Pons (tissue), 1 donor: ENCODE measurements at regions not wholly inside any gene's neighbourhood (a gene's known extent, or its start where the extent isn't known, plus 50 kb on each side); places are given as distances from the start of the nearest gene placed in this dataset.
"Not testable (repeated sequence)": the region's sequence is repeated elsewhere in the genome, so short reads cannot be mapped to it uniquely, and the experiment has no call there.

ENCODE experiments used
- DNase-seq: peaks from one replicate; pipeline ENCODE4 v3.0.0-alpha.2; 2016; ENCODE audit warnings: low spot score

DNA sequence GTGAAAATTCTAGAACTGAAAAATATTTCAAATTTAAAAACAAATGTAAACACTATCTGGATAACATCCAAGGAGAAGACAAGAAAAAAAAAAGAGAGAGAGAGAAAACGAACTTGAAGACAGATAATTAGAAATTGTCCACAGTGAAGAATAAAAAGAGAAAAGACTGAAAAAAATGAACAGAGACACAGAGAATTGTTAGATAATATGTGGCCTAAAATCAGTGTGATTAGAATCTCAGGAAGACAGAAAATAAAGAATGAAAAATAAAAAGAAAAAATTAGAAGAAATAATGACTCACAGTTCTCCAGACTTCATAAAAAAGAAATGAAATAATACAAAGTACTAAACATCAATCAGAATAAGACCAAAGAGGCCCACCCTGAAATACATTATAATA lies 1209.3 kb downstream of the FSCB start:
- DNase-seq, result no peak

DNA sequence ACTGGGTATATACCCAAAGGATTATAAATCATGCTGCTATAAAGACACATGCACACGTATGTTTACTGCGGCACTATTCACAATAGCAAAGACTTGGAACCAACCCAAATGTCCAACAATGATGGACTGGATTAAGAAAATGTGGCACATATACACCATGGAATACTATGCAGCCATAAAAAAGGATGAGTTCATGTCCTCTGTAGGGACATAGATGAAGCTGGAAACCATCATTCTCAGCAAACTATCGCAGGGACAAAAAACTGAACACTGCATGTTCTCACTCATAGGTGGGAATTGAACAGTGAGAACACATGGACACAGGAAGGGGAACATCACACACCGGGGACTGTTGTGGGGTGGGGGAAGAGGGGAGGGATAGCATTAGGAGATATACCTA lies 1211.0 kb downstream of the FSCB start:
- not testable (repeated sequence) for DNase-seq

DNA sequence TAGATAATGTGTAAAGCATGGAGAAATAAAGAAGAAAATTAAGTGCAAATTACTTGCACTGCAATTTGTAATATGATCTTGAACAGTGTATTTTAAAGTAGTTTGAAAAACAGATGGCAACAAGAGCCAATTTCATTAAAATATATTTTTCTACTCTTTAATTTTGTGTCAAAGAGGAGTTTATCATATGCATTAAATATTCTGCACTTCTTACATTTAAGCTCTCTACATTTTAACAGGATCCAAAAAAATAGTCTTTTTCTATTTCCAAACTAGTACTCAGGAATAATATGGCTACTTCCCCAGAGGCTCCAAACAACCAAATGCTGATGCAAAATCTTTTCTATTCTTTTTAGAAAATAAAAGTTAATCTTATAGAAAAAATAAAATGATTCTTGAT lies 1221.5 kb downstream of the FSCB start:
- no peak for DNase-seq

DNA sequence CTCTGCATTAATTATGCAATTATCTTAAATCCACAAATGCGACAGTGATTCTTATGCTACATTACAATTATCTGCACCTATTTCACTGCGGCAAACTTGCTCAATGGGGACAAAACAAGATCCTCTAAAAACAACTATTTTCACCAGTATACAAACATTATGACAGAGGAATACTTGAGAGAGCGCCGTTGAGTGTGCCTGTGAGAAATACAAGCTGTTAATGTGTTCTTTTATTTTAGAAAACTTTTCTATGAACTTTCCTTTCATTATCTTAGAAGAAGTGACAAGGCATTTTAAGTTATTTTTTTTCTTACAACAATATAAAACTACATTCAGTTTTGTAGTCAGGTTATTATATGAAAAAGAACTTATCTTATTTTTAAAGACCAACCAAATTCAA lies 1247.0 kb downstream of the FSCB start:
- no peak for DNase-seq

DNA sequence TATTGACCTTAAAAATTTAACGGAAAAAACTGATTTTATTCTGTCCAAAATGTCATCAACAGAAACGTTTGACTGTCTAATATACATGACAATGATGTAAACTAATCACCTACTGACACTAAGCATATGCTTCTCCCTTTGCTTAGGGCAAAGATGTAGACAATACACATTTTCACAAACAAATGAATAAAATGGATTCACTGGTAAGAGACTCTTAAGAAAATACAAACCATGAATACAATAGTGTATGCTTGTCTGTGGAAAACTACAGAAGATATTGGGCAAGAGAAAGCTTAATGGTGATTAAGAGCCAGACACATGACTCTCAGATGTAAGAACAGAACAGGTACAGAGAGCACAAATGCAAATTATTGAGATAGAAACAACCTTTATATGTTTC lies 1248.7 kb downstream of the FSCB start:
- no peak for DNase-seq

DNA sequence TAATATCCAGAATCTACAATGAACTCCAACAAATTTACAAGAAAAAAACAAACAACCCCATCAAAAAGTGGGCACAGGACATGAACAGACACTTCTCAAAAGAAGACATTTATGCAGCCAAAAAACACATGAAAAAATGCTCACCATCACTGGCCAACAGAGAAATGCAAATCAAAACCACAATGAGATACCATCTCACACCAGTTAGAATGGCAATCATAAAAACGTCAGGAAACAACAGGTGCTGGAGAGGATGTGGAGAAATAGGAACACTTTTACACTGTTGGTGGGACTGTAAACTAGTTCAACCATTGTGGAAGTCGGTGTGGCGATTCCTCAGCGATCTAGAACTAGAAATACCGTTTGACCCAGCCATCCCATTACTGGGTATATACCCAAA lies 1250.1 kb downstream of the FSCB start:
- DNase-seq, result not testable (repeated sequence)

DNA sequence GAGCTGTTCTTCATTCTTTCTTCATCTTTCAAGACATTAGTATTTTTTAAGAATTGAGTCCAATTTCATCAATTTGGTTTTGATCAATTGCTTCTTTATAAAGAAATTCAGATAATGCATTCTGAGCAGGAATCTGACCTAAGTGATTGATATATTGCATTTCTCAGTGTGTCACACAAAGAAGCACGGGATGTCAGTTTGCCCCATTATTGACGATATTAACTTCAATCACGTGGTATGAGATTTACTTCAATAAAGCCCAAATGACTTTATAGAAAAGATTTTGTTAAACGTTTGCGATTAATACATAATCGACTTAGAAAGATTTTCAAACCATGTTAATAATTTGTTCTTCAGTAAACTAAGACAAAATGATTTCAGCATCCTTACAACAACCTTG lies 1254.2 kb downstream of the FSCB start:
- no peak for DNase-seq

DNA sequence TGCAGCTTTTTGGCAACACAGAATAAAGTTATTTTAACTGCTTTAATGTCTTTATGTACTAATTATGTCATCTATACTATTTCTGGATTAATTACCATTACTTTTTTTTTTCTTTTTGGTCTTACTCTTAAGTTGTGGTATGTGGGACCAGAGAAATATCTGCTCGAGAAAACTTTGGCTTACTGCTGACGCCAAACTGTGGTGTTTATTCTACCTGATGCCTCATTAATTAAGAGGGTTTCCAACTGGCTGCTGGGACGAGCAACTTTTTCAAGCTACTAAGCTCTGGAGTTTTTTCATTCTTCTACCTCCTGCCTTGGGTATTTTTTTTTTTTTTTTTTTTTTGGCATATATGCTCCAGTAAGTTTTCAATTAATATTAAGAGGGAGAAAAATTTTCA lies 1257.5 kb downstream of the FSCB start:
- no peak for DNase-seq

DNA sequence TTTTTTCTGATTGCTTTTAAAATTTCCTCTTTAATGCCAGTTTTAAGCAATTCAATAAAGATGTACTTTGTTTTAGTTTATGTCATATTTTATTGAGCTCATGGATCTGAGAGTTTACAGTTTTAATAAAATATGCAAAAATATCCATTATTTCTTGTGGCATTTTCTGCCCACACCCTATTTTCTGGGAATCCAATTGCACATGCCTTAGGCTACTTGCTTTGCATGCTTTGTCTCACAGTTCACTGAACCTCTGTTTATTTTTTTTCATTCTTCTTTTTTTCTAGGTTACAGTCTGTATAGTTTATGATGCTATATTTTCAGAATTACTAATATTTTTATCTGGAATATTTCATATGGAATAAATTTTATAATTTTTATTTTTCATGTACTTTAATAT lies 1258.0 kb downstream of the FSCB start:
- DNase-seq, result no peak

DNA sequence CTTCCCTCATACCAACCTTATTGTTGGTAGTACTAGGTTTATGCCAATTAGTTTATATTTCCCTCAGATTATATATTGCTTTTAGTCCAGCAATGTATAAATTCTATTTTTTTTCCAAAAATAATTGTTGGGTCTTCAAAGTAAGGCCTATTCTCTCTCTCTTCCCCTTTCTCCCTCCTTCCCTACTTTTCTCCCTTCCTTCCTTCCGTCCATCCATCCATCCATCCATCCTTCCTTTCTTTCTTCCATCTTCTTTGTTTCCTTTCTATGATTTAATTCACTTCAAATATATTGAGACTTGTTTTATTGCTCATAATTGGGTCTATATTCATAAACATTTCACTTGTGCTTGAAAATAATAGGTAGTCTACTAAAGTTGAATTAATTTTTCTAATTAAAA lies 1259.2 kb downstream of the FSCB start:
- no peak for DNase-seq

DNA sequence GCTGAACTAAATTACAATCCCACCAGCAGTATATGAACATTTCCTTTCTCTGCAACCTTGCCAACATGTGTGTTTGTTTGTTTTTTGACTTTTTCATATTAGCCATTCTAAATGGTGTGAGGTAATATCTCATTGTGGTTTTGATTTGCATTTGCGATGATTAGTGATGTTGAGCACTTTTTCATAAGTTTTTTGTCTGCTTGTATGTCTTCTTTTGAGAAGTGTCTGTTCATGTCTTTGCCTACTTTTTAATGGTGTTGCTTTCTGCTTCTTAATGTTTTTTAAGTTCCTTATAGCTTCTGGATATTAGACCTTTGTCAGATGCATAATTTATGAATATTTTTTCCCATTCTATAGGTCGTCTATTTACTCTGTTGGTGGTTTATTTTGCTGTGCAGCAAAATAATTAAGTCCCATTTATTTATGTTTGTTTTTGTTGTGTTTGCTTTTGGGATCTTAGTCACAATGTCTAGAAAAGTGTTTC lies 1262.9 kb downstream of the FSCB start:
- DNase-seq, result no peak

DNA sequence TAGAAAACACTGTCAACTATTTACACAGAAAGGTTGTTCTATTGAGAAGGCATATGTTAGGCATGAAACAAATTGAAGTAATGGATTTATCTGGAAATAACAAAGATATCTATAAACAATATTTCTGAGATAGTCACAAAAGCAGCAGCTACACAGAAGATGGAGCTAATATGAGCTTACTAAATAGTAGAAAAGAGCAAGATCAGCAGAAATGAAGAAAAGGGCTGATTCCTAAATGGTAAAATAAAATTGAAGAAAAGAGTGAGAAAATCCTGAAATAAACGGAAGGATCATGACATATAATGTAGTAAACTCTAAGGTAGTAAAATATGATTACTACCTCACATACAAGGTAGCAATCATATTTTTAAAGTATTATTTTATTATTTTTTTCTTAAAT lies 1263.9 kb downstream of the FSCB start:
- DNase-seq, result no peak

DNA sequence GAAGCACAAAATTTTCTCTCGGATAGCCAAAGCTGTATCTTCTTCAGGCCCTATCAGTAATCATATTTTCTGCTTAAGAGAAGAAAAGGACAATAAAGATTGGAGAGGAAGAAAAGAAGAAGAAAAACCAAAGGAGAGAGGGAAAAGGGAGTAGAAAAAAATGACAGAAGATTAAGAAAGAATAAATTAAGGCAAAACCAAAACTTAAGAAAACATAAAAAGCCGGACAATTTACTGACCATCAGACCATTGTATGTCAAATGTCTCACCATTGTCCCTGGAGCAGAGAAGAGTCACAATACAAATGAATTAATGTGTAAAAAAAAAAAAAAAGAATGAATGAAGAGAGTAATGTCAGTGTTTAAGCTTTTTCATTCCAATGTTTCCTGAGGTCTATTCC lies 1274.8 kb downstream of the FSCB start:
- DNase-seq, result no peak

DNA sequence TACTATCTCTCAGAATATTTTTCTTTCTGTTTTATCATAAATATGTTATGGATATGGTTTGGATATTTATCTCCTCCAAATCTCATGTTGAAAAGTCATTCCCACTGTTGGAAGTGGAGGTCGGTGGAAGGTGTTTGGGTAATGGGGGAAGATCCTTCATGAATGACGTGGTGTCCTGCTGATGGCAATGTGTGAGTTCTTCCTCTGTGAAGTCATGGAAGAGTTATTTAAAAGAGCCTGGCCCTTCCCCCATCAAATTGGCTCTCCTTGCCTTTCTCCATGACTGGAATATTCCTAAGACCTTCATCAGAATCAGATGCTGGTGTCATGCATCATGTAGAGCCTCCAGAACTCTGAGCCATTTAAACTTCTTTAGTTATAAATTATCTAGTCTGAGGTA lies 1291.6 kb downstream of the FSCB start:
- DNase-seq, result no peak

DNA sequence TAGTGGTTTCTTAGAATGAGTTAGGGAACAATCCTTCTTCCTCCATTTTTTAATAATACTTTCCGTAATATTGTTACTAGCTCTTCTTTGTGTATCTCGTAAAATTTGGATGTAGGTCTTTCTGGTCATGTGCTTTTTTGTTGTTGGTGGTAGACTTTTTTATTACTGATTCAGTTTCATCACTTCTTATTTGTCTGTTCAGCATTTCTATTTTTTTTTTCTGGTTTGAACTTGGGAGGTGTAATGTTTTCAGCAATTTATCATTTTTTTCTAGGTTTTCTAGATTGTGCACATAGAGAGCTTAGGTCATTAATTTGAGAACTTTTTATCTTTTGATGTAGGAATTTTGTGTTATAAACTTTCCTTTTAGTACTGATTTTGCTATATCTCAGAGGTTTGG lies 1299.9 kb downstream of the FSCB start:
- no peak for DNase-seq

DNA sequence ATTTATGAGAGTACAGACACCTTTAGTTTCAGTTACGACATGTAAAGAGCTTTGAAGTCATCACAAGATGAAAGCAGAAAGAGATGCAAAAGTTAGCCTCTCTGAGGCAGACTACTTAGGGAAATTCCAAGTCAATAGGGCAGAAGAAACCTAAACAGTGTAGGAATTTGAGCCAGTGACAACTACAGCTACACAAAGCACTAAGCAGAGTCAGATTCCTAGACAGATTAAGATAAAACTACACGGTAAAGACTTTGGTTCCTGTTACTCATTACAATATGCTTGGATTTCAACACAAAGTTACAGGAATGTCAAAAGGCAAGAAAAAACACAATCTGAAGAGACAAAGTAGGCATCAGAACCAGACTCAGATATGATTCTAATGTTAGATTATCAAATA lies 1302.3 kb downstream of the FSCB start:
- no peak for DNase-seq

DNA sequence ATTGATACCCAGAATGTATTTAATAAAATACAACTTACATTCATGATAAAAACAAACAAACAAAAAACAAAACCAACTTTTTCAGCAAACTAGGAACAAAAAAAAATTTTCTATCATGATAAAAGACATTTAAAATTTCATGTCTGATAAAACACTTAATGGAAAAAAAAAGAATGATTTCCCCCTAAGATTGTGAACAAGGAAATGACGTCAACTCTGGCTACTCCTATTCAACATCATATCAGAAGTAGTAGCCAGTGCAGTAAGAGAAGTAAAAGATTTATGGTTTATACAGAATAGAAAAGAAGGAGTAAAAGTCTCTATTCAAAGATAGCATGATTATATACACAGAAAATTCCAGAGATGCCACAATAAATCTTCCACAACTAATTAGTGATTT lies 1306.6 kb downstream of the FSCB start:
- no peak for DNase-seq

DNA sequence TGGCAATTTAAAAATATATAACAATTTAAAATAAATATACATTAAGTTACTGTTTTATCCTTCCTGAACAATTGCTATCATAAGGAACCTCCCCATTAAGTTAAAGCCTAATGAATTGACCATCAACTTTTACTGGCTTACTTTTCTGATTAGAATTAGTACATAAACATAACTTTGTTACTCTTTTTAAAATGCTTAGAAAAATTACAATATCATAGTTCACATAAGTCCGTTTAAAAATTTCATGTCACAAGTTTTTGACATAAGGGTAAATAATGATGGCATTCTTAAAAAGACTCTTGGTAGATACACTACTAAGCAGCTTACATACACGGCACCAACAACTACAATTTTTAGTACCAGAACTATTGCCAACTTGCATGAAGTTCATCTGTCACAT lies 1308.6 kb downstream of the FSCB start:
- DNase-seq, result no peak

DNA sequence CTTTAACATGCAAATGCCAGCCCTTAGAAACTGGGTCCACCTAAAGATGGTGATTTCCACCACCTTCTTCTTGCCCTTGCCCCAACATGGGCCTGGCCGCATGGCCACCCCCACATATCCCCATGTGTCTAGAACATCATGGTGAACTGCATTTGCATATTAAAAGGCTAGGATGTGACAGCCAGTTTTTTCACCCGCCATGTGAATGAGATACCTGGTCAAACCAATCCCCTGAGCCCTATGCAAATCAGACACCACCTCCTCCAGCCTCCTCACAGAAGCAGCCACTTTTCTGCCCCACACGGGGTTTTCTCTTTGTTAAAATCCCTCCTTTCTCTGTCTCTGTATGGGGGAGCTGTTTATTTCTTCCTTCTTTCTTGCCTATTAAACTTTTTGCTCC lies 1322.5 kb downstream of the FSCB start:
- DNase-seq, result no peak

DNA sequence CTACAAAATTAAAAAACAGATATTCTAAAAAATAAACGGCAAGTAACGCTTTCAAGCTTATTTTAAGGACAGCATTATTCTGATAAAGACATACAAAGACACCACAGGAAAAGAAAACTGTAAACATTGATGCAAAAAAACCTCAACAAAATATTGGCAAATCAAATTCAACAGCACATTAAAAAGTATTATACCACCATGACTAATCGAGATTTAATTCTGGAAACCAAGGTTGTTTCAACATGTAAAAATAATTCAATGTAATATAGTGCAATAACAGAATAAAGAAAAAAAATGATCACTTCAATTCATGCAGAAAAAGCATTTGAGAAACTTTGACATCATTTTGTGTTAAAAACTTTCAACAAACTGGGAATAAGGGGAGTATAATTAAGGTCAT lies 1323.2 kb downstream of the FSCB start:
- DNase-seq, result no peak

DNA sequence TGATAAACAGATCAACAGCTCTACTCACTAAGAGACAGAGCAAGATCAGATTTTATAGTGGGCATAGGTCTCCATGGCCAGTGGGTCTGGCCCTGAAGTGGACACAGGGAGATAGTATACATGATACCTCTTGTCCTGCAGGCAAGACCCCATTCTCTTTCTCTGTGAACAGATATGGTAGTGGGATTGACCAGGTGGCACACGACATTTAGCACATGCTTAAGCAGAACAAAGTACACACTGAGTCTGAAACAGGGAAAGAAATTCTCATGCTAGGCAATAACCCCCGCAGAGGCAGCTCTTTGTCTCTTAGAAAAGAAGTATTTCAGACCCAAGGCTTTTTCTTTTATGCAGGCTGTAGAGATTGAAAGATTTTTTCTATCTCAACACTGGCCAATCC lies 1331.2 kb downstream of the FSCB start:
- no peak for DNase-seq

DNA sequence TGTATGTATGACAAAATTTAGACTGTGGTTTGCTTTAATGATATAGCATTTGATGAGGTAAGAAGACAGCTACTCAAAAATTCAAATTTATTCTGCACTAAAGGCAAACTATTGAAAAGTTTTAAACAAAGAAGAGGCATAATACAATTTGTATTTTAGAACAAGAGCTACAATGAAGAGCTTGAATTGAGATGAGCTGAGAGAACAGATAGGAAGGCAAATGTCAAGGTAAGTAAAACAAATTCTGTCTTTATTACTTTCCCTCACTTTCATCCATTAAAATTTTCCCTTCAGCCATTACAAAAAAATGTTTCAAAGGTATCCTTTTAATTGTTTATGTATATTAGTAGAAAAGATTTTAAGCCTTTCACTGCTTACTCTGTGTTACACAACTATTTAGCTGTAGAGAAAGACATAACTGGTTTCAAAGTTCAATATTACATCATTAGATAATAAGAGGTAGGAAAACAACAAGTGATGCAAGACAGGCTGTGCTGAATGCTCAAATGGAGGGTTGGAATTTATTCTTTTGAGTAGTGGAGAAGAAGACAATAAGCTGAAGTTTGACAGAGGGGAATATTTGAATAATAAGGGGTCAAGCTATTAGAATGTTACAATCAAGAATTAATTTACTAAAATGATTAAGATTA lies 1334.1 kb downstream of the FSCB start:
- DNase-seq, result no peak

DNA sequence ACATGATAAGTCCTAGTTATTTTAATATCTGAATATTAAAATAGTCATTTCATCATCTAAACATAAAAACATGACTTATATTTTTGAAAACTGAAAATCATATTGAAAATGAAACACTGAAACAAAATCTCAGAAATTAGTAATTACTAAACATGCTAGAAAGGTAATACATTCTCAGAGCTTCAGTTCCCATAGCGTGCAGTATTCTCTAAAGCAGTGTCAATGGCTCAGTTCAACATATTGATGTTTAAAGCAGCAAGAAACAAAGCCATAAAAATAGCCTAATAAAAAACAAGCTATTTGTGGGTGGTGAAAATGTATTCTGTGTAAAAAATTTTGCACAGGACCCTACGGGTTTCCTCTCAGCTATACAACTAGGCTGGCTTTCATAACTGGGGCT lies 1337.4 kb downstream of the FSCB start:
- DNase-seq, result no peak

DNA sequence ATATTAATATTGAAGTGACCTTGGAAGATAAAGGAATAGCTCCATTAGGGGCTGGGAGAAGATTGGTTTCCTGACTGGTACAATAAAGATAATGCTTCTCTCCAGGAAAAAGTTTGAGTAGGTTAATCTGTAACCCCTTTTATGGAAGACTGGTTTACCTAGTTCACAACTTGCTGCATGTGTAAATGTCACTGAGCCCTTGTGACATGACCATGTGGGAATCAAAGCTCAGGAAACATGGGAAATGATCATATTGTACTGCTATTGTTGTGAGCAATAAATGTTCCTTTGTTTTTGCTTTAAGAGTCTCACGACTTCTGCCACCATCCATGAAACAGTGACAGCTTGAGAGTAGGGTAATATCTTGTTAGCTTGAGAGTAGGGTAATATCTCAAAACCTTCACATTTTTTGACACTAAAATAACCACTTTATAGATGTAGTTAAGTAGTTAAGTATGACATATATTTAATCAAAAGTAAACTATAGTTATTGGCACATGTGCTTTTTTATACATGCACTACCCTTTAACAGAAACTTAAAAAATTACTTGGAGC lies 1338.6 kb downstream of the FSCB start:
- no peak for DNase-seq
